ENCODE measurements at regions not wholly inside any gene's neighbourhood (a gene's known extent, or its start where the extent isn't known, plus 50 kb on each side); places are given as distances from the start of the nearest gene placed in this dataset.

DNA sequence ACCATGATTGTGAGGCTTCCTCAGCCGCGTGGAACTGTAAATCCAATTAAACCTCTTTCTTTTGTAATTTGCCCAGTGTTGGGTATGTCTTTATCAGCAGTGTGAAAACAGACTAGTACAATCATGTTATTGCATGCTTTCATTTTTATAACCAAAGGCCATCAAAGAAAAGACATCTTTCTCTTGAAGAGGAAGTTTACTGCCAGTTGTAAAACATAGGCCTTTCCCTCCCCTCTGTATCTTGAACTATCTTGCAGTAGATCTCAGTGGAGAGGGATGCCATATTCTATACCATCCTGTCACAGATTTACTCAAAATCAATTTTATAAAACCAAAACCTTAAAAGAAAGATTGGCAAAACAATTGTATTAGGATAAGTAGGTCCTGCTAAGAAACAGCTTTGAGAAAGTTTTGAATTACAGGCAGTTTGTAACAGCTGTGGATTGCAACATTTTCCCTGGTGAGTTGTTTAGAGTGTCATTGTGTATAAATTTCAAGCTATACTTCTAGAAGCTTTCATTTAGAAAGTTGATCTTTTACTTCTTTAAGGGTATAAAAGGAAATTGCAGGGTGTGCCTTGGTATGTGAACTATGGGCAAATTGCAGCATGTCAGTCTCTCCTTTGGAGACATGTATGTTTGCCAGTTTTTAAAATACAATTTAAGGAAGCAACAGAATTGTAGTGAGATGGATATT, 128.0 kb downstream of the ATP23 start:
- Histone ChIP-seq H3K9me3 (no peaks in the 10 kb centered on the region), H3K27ac (no peak overlapping the region), H3K36me3 (no peaks in the 10 kb centered on the region), H3K4me1 (no peaks in the 10 kb centered on the region), H3K27me3 (no peaks in the 10 kb centered on the region), H3K4me3 (no peak overlapping the region)
- DNase-seq (ENCODE audit: low spot score): no peak
- TF ChIP-seq, protein P1, sequence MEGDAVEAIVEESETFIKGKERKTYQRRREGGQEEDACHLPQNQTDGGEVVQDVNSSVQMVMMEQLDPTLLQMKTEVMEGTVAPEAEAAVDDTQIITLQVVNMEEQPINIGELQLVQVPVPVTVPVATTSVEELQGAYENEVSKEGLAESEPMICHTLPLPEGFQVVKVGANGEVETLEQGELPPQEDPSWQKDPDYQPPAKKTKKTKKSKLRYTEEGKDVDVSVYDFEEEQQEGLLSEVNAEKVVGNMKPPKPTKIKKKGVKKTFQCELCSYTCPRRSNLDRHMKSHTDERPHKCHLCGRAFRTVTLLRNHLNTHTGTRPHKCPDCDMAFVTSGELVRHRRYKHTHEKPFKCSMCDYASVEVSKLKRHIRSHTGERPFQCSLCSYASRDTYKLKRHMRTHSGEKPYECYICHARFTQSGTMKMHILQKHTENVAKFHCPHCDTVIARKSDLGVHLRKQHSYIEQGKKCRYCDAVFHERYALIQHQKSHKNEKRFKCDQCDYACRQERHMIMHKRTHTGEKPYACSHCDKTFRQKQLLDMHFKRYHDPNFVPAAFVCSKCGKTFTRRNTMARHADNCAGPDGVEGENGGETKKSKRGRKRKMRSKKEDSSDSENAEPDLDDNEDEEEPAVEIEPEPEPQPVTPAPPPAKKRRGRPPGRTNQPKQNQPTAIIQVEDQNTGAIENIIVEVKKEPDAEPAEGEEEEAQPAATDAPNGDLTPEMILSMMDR (IDR thresholded peaks at IDR 0.05): no peak

DNA sequence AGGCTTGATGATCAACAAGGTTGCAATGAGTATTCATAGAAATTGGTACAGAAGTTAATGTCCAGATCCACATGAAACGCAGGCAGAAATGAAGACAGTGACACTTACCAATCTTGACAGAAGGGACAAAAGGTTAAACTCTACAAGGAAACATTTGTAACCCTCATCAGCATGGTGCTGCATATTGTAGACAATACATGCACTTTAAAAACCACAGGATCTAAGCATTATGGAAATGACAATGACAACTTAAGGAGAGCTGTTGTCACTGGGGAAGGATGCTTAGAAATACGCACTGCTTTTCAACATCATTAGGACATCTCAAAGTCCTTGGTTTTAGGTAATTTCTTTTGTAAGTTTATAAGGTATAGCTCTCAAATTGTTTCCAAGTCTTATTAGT, 130.6 kb downstream of the ATP23 start:
- H3K27me3 ChIP-seq: no peaks in the 10 kb centered on the region
- H3K4me3 ChIP-seq: no peak overlapping the region
- TF ChIP-seq, protein P1 (IDR thresholded peaks at IDR 0.05): no peak

DNA sequence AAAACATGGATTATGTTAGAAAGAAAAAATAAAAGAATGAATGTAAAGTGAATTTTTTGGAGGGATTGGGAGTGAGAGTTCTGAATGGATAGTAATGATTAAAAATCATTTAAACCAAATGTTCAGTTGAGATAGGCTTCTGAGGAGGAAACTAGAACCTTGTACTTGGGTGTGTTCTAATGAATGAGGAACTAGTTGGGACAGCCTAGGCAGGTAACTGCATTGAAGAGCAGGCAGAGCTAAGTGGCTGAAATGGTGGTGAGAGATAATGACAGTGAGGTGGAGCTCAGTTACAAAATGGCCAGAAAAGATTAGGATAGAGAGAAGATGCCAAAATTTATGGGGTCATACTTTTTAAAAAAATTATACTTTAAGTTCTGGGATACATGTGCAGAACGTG, 132.9 kb downstream of the ATP23 start:
- Histone ChIP-seq H3K36me3 (no peaks in the 10 kb centered on the region), H3K27ac (no peak overlapping the region), H3K4me3 (no peak overlapping the region), H3K9me3 (no peaks in the 10 kb centered on the region), H3K4me1 (no peaks in the 10 kb centered on the region), H3K27me3 (no peaks in the 10 kb centered on the region)
- no peak for DNase-seq (ENCODE audit: low spot score)
- TF ChIP-seq, protein P1 (IDR thresholded peaks at IDR 0.05): no peak

More for the DNA sequence above, 130.6 kb downstream of the ATP23 start:
- no peaks in the 10 kb centered on the region for H3K4me1 ChIP-seq
- DNase-seq (ENCODE audit: low spot score): no peak
- H3K27ac ChIP-seq: no peak overlapping the region
- H3K9me3 ChIP-seq: no peaks in the 10 kb centered on the region
- H3K36me3 ChIP-seq: no peaks in the 10 kb centered on the region

DNA sequence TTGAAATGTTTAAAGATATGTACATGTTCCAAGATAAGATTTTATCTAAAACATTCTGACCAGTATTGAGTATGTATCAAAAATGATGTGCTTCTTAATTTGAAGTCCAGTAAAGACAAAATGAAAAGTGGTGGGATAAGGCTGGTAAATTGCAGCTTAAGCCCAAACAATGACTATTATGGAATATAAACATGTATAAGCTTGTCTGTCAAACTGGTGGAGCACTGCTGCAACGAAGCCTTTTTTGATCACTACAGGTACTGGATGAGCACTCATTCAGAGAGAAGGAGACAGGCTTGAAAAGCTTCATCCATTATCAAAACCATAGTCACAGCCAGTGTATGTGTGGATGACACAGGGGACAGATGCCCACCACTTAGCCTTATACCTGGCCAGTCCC, 138.4 kb downstream of the ATP23 start:
- Histone ChIP-seq H3K4me1 (no peaks in the 10 kb centered on the region), H3K27me3 (no peaks in the 10 kb centered on the region), H3K9me3 (no peaks in the 10 kb centered on the region), H3K27ac (no peak overlapping the region), H3K4me3 (no peak overlapping the region), H3K36me3 (no peaks in the 10 kb centered on the region)
- TF ChIP-seq, protein P1 (IDR thresholded peaks at IDR 0.05): no peak
- DNase-seq (ENCODE audit: low spot score): no peak

DNA sequence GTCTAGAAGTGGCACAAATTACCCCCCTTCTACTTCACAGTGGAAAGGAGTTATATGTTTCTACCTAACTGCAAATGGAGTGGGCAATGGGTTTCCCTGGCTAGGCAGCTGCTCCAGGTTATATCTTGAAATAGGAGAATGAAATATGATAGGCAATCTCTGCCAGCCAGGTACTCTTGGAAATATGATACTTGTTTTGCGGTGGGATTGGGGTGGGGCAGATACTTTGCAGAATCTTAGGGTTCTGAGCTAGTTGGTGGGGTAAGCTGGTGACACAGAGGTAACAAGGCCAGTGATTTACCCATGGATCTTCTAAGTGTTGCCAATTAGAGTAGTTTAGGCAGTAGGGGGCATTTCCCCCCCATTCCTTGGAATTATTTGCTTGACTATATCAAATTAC, 140.1 kb downstream of the ATP23 start:
- TF ChIP-seq, protein P1 (IDR thresholded peaks at IDR 0.05): no peak
- no peaks in the 10 kb centered on the region for H3K36me3 ChIP-seq
- H3K4me1 ChIP-seq: no peaks in the 10 kb centered on the region
- H3K4me3 ChIP-seq: no peak overlapping the region
- DNase-seq (ENCODE audit: low spot score): no peak
- H3K27ac ChIP-seq: no peak overlapping the region
- no peaks in the 10 kb centered on the region for H3K9me3 ChIP-seq
- H3K27me3 ChIP-seq: no peaks in the 10 kb centered on the region

DNA sequence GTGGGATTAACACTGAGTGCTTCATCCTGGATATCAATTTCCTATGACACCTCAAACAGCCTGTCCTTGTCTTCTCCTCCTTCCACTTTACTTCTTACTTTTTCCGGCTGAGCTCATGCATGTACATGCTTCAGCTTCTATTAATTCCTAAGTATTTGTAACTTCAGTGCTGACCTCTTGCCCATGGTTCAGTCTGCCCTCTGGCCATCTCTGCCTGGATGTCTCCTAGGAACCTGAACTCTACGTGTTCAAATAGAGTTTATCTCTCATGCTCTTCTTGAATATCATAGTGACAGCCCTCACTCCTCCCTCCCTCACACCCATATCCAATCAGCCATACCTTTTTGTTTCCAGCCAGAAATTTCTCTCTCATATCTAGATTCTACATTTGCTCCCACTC, 141.6 kb downstream of the ATP23 start:
- H3K4me1 ChIP-seq: no peaks in the 10 kb centered on the region
- H3K27ac ChIP-seq: no peak overlapping the region
- no peaks in the 10 kb centered on the region for H3K36me3 ChIP-seq
- no peak for DNase-seq (ENCODE audit: low spot score)
- H3K4me3 ChIP-seq: no peak overlapping the region
- no peaks in the 10 kb centered on the region for H3K27me3 ChIP-seq
- H3K9me3 ChIP-seq: no peaks in the 10 kb centered on the region
- TF ChIP-seq, protein P1 (IDR thresholded peaks at IDR 0.05): no peak
